Neural progenitor cell (in vitro differentiated cells): ENCODE measurements at regions not wholly inside any gene's neighbourhood (a gene's known extent, or its start where the extent isn't known, plus 50 kb on each side); places are given as distances from the start of the nearest gene placed in this dataset.

Experiments used
- EZH2phosphoT487 ChIP-seq: fragments of 200-600 bp; sonication (generic); IDR thresholded peaks from 2 replicates; pipeline ENCODE4 v1.6.1; 2017; ENCODE audit warnings: antibody characterized with exemption
- TF ChIP-seq, protein P1 (sequence below): fragments of 200-600 bp; sonication (generic); IDR thresholded peaks from 2 replicates; pipeline ENCODE4 v1.5.1; 2017; ENCODE audit warnings: antibody characterized with exemption, mild to moderate bottlenecking

DNA sequence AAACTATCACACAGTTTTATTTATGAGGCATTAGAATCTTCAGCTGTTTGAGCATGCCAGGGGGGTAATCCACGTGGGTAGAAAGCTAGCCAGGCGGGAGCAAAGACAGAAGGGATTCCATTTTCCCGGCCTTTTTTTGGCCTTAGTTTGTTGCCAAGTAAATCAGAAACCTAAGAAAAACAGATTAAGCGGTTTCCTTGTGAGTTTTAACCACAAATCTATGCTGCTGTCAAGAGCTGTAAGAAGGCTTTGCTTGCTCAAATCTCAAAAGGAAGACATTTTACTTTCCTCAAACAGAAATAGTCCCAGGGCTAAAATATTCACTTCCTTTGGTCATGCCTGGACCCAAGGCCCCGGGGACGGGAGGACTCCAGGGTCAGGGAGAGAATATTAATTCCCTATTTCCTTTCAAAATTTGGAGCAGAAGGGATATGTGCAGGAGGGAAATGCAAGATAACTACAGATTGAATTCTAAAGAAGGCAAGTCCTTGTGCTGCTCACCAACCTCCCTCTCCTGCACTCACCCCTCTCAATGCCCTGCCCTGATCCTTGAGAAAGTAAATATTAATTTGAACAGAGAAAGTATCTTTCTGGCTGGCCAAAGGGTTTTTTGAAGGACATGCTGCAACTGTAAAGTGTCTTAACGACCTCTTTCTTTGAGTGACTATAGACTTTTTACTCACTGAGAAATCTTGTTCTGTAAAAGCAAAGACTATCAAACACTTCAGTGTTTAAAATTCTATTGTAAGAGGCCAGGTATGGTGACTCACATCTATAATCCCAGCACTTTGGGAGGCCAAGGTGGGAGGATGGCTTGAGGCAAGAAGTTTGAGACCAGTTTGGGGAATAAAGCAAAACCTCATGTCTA, 75.7 kb downstream of the HSD17B6 start:
- TF ChIP-seq, protein P1, sequence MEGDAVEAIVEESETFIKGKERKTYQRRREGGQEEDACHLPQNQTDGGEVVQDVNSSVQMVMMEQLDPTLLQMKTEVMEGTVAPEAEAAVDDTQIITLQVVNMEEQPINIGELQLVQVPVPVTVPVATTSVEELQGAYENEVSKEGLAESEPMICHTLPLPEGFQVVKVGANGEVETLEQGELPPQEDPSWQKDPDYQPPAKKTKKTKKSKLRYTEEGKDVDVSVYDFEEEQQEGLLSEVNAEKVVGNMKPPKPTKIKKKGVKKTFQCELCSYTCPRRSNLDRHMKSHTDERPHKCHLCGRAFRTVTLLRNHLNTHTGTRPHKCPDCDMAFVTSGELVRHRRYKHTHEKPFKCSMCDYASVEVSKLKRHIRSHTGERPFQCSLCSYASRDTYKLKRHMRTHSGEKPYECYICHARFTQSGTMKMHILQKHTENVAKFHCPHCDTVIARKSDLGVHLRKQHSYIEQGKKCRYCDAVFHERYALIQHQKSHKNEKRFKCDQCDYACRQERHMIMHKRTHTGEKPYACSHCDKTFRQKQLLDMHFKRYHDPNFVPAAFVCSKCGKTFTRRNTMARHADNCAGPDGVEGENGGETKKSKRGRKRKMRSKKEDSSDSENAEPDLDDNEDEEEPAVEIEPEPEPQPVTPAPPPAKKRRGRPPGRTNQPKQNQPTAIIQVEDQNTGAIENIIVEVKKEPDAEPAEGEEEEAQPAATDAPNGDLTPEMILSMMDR = no peak
- TF ChIP-seq EZH2phosphoT487 = no peak
